ENCODE measurements at regions not wholly inside any gene's neighbourhood (a gene's known extent, or its start where the extent isn't known, plus 50 kb on each side); places are given as distances from the start of the nearest gene placed in this dataset.
"Not testable (repeated sequence)": the region's sequence is repeated elsewhere in the genome, so short reads cannot be mapped to it uniquely, and the experiment has no call there.

GRCh38 chr16:88331989-88332920 lies 50.5 kb upstream of the ZNF469 start:
- H3K36me3 ChIP-seq, result no peaks in the 10 kb centered on the region
- peak in 1 of 5 donors; percentile 73 for DNase-seq
- no peaks in the 10 kb centered on the region for H3K9me3 ChIP-seq
- intact Hi-C loops (cut with DNase I), result no loop called here
- H3K4me1 ChIP-seq, result no peaks in the 10 kb centered on the region
- no peak overlapping the region for H3K4me3 ChIP-seq
- TF ChIP-seq CTCF (IDR thresholded peaks at IDR 0.05), result no peak
- TF ChIP-seq POLR2A (IDR thresholded peaks at IDR 0.05), result no peak
- H3K27ac ChIP-seq, result no peak overlapping the region
- ATAC-seq, result peak in 2 of 4 donors; percentile 20 to 35
- peaks cover 0 to 5% (median 0%) of the 10 kb centered on the region in 9 donors for H3K27me3 ChIP-seq
- 66 to 81% (median 76%) methylated on average over 15 to 23 of the region's 23 CpGs for WGBS, 4 donors

- H3K9me3 ChIP-seq; ATAC-seq; H3K4me1 ChIP-seq; H3K27ac ChIP-seq; H3K36me3 ChIP-seq; DNase-seq; H3K27me3 ChIP-seq; intact Hi-C loops (cut with DNase I): not testable (repeated sequence)
- peak overlapping the region in 1 of 12 donors; percentile 31 for H3K4me3 ChIP-seq
- 71 to 81% (median 78%) methylated on average over 19 to 27 of the region's 33 CpGs for WGBS, 4 donors
These were observed 49.6 kb upstream of the ZNF469 start for GRCh38 chr16:88332921-88333825.
